Small intestine (tissue), 7 donors: ENCODE measurements at regions not wholly inside any gene's neighbourhood (a gene's known extent, or its start where the extent isn't known, plus 50 kb on each side); places are given as distances from the start of the nearest gene placed in this dataset.
A peak's percentile ranks its signal among the peaks of the same experiment; 100 is the strongest.

Experiments used
- DNase-seq, 2 donors: peaks; one replicate each; pipeline versions ENCODE4 v3.0.0 to v3.0.0-alpha.2; 2013
- FAIRE-seq: peaks from 2 replicates; lab custom pipeline; 2012; peaks lifted over from hg19 to GRCh38; lab: Jason Lieb, UNC
- H3K27ac ChIP-seq, 3 donors: one replicate each; pipeline ENCODE4 v1.5.1; 2013; ENCODE audit warnings: low read length in 2 of 3, mild to moderate bottlenecking in 2 of 3, control low read depth in 1 of 3, inconsistent platforms in 1 of 3, low read depth in 1 of 3, moderate library complexity in 1 of 3
- H3K27me3 ChIP-seq, 3 donors: one replicate each; pipeline ENCODE4 v1.6.1; 2013; ENCODE audit warnings: low read length in 3 of 3, inconsistent platforms in 1 of 3; ENCODE audit not compliant: control insufficient read depth in 3 of 3, insufficient read depth in 3 of 3
- H3K36me3 ChIP-seq, 3 donors: one replicate each; pipeline ENCODE4 v1.6.1; 2013; ENCODE audit warnings: low read length in 3 of 3, inconsistent platforms in 1 of 3, low read depth in 1 of 3, mild to moderate bottlenecking in 1 of 3, moderate library complexity in 1 of 3; ENCODE audit not compliant: control insufficient read depth in 3 of 3, insufficient read depth in 2 of 3
- H3K4me1 ChIP-seq, 3 donors: one replicate each; pipeline ENCODE4 v1.6.1; 2013; ENCODE audit warnings: low read length in 2 of 3, inconsistent platforms in 1 of 3, low read depth in 1 of 3, mild to moderate bottlenecking in 1 of 3, moderate library complexity in 1 of 3; ENCODE audit not compliant: control insufficient read depth in 3 of 3, insufficient read depth in 2 of 3
- H3K4me3 ChIP-seq, 3 donors: one replicate each; pipeline ENCODE4 v1.5.1; 2013; ENCODE audit warnings: low read length in 3 of 3, control low read depth in 1 of 3, inconsistent platforms in 1 of 3, low read depth in 1 of 3, mild to moderate bottlenecking in 1 of 3, moderate library complexity in 1 of 3
- H3K9me3 ChIP-seq, 2 donors: one replicate each; pipeline ENCODE4 v1.6.1; 2013; ENCODE audit warnings: low read depth in 1 of 2, low read length in 1 of 2; ENCODE audit not compliant: control insufficient read depth in 2 of 2, insufficient read depth in 1 of 2
- WGBS, 3 donors: extraction: QIAGEN DNeasy Blood & Tissue Kit; methylation state at CpG; one replicate each; pipeline ENCODE4 v1.1.7; 2013; 5-methylcytosine and 5-hydroxymethylcytosine counted together
- donor health status: healthy with polysubstance abuse.
- donor health status: control.
- donor health status: control.
- donor health status: Bipolar disorder and iron deficiency.
- donor health status: healthy.

GRCh38 chr2:8583400-8584173 lies 98.3 kb upstream of the ID2 start:
- H3K36me3 ChIP-seq = no peaks in the 10 kb centered on the region
- peaks cover 0 to 41% (median 0%) of the 10 kb centered on the region in 3 donors for H3K4me1 ChIP-seq
- FAIRE-seq = no peak
- peak overlapping the region; percentile 34 to 75 (median 37) for H3K27ac ChIP-seq
- H3K4me3 ChIP-seq = peak overlapping the region in 2 of 3 donors; percentile 22 to 33
- DNase-seq = peak; percentile 97 to 99
- 12 to 21% (median 14%) methylated on average over 30 to 39 of the region's 39 CpGs for WGBS, 3 donors
- H3K27me3 ChIP-seq = no peaks in the 10 kb centered on the region
- H3K9me3 ChIP-seq = no peaks in the 10 kb centered on the region

DNA sequence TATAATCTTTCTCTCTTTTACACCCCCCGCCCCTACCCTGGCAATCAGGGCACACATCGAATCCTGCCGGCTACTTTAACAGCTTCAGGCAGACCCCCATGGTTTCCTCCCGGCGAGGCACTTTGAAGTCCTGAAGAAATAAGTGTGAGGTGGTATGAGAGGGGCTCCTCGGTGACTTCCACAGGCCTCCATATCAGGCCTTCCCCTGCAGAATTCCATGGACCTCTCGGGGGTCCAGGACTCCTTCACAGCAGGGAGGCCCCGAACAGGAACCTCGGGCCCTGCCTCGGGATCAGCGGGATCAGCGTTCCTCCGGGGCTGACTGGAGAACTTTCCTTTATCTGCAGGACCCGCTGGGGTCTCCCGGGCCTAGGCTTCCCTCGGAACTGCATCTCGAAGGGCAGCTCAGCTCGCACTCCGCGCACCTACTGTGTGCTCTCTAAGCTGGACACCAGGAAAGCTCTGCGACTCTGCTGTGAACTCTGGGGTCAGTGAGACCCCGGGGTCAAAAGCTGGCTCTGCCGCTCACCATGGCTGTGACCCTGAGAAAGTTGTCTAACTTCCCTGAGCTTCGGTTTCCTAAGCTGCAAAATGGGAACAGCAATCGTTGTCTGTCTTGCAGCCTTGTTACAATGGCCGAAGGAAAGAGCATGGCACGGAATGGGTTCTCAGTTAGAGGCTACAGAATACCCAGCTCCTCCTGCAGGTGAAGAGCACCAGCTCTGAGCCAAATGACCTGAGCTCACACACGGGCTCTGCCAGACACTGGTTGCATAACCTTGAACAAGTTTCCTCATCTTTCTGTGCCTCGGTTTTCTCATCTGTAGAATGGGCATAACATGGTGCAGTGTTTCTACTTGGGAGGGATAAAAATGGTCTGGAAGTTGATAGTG lies 97.4 kb upstream of the ID2 start:
- FAIRE-seq = no peak
- H3K36me3 ChIP-seq = no peaks in the 10 kb centered on the region
- H3K4me3 ChIP-seq = peak overlapping the region in 1 of 3 donors; percentile 22
- DNase-seq = no peak
- WGBS, 3 donors = 55 to 66% (median 64%) methylated on average over 29 of the region's 29 CpGs
- no peaks in the 10 kb centered on the region for H3K9me3 ChIP-seq
- H3K27ac ChIP-seq = peak overlapping the region; percentile 19 to 75 (median 24)
- peaks cover 0 to 41% (median 0%) of the 10 kb centered on the region in 3 donors for H3K4me1 ChIP-seq
- no peaks in the 10 kb centered on the region for H3K27me3 ChIP-seq

DNA sequence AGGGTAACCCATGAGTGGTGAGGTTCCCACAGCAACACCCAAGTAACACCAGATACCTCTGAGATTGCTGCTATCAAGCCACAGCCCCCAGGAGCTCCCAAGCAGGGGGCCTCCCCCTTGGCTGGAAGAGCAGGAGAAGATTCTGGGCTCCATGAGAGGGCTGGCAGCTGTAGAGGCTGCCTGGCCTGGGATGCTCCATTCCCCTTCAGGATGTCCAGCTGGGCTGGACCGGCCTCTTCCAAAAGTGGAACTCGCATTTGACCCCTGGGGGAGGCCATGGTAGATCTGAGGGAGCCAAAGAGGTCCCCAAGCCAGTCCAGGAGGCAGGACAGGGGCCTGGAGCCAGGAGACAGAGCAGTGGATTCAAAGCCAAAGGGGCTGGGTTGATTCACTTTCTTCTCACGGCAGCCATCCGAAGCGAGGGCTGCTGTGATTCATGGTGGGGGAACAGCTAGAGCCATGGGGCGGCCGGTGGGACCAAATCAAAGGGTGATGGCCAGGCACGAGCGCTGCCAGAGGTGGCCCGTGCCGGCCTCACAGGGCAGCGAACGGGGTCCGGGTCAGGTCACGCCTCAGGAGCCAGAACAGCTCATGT lies 95.3 kb upstream of the ID2 start:
- DNase-seq = no peak
- FAIRE-seq = no peak
- WGBS, 3 donors = 86 to 95% (median 95%) methylated on average over 15 of the region's 15 CpGs

GRCh38 chr2:8587251-8587791 lies 94.5 kb upstream of the ID2 start:
- no peaks in the 10 kb centered on the region for H3K9me3 ChIP-seq
- no peak overlapping the region for H3K27ac ChIP-seq
- H3K4me3 ChIP-seq = no peak overlapping the region
- FAIRE-seq (no peak), DNase-seq (no peak)
- 90 to 92% (median 91%) methylated on average over 19 of the region's 19 CpGs for WGBS, 3 donors
- no peaks in the 10 kb centered on the region for H3K27me3 ChIP-seq
- peaks cover 0 to 24% (median 0%) of the 10 kb centered on the region in 3 donors for H3K4me1 ChIP-seq
- H3K36me3 ChIP-seq = no peaks in the 10 kb centered on the region

More for the DNA sequence above, 95.3 kb upstream of the ID2 start:
- Histone ChIP-seq H3K9me3 (no peaks in the 10 kb centered on the region), H3K4me3 (no peak overlapping the region), H3K4me1 (peaks cover 0 to 31% (median 0%) of the 10 kb centered on the region in 3 donors), H3K36me3 (no peaks in the 10 kb centered on the region), H3K27ac (no peak overlapping the region), H3K27me3 (no peaks in the 10 kb centered on the region)

DNA sequence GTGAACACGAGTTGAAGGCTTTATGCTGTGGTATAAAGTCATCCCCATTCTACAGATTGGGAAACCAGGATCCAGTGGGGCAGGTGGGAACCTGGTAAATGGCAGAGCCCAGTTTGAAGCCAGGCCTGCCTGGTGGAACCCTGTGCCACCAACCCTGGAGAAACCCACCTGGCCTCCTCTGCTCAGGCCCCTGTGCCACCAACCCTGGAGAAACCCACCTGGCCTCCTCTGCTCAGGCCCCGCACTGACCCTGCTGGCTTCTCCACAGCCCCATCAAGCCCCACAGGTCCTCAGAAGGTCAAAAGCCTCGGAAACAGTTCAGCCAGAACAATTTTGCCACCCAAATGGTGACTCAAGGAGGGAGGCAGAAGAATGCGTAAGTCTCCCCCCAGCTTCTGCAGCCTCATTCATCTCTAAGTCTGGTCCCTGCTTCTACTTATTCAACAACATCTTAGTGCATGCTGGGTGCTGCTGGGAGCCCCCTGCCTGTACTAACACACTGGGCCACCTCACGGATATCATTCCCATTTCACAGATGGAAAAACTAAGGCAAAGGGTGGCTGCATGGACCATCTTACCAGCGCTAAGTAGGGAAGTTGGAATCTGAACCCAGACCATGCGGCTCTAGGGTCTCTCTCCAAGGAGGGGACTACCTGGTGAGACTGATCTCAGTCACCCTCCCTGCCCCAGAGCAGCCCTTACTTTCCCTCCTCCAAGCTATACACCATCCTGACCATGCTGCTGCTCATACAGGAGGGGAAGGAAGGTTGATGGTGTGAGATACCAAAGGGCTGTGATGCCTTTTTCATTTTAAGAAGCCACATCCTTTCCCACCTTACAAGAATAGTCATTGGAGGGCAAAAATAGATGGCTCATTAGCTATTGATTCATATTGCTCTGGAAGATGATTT lies 93.7 kb upstream of the ID2 start:
- H3K27ac ChIP-seq = no peak overlapping the region
- H3K36me3 ChIP-seq = no peaks in the 10 kb centered on the region
- H3K9me3 ChIP-seq = no peaks in the 10 kb centered on the region
- H3K4me1 ChIP-seq = peaks cover 0 to 20% (median 0%) of the 10 kb centered on the region in 3 donors
- H3K4me3 ChIP-seq = no peak overlapping the region
- WGBS, 3 donors = 88 to 92% (median 90%) methylated on average over 7 of the region's 7 CpGs
- DNase-seq (no peak), FAIRE-seq (no peak)
- H3K27me3 ChIP-seq = no peaks in the 10 kb centered on the region

- H3K4me3 ChIP-seq = no peak overlapping the region
- H3K27ac ChIP-seq = no peak overlapping the region
- peaks cover 0 to 16% (median 0%) of the 10 kb centered on the region in 3 donors for H3K4me1 ChIP-seq
- H3K36me3 ChIP-seq = no peaks in the 10 kb centered on the region
- H3K9me3 ChIP-seq = no peaks in the 10 kb centered on the region
- DNase-seq (no peak), FAIRE-seq (no peak)
- WGBS, 3 donors = 83 to 89% (median 84%) methylated on average over 6 of the region's 6 CpGs
- no peaks in the 10 kb centered on the region for H3K27me3 ChIP-seq
Observed at GRCh38 chr2:8588831-8589191, 93.0 kb upstream of the ID2 start.

DNA sequence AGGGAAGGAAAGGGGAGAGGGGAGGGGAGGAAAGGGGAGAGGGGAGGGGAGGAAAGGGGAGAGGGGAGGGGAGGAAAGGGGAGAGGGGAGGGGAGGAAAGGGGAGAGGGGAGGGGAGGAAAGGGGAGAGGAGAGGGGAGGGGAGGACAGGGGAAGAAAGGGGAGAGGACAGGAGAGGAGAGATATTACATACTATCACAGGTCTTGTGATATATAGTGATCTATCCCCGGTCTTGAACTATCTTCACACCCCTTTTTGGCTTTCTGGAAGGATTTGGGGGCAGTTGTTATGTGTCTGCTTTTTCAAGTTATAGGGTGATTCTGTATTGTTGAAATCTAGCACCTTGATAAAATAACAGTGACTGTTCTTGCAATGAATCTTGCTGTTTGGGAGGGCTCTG lies 92.1 kb upstream of the ID2 start:
- Histone ChIP-seq H3K4me3 (no peak overlapping the region), H3K27ac (no peak overlapping the region), H3K4me1 (peaks cover 0 to 12% (median 0%) of the 10 kb centered on the region in 3 donors), H3K9me3 (no peaks in the 10 kb centered on the region), H3K27me3 (no peaks in the 10 kb centered on the region), H3K36me3 (no peaks in the 10 kb centered on the region)
- WGBS, 3 donors = 63 to 94% (median 82%) methylated on average over 1 of the region's 1 CpG
- DNase-seq (no peak), FAIRE-seq (no peak)
